ENCODE measurements at regions not wholly inside any gene's neighbourhood (a gene's known extent, or its start where the extent isn't known, plus 50 kb on each side); places are given as distances from the start of the nearest gene placed in this dataset.

DNA sequence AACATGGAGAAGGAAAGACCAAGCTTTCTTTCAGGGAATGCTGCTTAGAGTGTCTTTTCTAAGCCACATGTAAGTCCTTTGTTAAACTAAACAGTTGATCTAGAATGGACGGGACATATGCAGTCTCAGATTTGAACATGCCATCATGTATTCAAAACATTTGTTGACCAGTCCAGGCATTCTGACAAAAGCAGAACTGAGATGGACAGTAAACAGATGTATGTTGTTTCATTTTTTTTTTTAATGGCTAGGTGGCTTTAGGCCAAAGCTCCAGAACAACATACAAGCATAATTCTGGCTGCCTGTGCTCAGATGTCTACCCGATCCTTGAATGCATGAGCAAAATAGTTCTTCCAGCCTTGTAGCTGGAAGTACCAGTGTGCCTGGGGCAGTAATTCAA lies 1211.4 kb upstream of the FAM98A start:
- Histone ChIP-seq H3K4me3 (ENCODE audit: low read depth, low read length) (no peak overlapping the region), H3K36me3 (ENCODE audit: control insufficient read depth in 2 of 2, insufficient read depth in 1 of 2, low read length in 2 of 2) (no peaks in the 10 kb centered on the region), H3K4me1 (ENCODE audit: control insufficient read depth, insufficient read depth, low read length) (no peaks in the 10 kb centered on the region), H3K9me3 (ENCODE audit: control insufficient read depth, insufficient read depth, low read depth, low read length) (no peaks in the 10 kb centered on the region), H3K27ac (ENCODE audit: extremely low read depth, low read depth, low read length) (no peak overlapping the region)
- ChIA-PET POLR2A (no interaction called here), CTCF (interaction anchor here (0.7 kb wide), 1 partner anchor 791 kb away, joined by 4 read pairs; no protein-coding TSS in a partner anchor)
- TF ChIP-seq ZNF354C (tag by site-specific recombination; IDR thresholded peaks at IDR 0.05; ENCODE audit: borderline replicate concordance, low read depth) (no peak), ZNF626 (tag by site-specific recombination; IDR thresholded peaks at IDR 0.05) (no peak), ZNF114 (tag by site-specific recombination; IDR thresholded peaks at IDR 0.05) (no peak), ZNF335 (tag by site-specific recombination; conservative IDR thresholded peaks at IDR 0.05) (no peak)
- TF ChIP-seq, protein P1, sequence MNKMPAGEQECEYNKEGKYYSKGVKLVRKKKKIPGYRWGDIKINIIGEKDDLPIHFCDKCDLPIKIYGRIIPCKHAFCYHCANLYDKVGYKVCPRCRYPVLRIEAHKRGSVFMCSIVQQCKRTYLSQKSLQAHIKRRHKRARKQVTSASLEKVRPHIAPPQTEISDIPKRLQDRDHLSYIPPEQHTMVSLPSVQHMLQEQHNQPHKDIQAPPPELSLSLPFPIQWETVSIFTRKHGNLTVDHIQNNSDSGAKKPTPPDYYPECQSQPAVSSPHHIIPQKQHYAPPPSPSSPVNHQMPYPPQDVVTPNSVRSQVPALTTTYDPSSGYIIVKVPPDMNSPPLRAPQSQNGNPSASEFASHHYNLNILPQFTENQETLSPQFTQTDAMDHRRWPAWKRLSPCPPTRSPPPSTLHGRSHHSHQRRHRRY (tag by site-specific recombination; IDR thresholded peaks at IDR 0.05): no peak
- TF ChIP-seq, protein P2, sequence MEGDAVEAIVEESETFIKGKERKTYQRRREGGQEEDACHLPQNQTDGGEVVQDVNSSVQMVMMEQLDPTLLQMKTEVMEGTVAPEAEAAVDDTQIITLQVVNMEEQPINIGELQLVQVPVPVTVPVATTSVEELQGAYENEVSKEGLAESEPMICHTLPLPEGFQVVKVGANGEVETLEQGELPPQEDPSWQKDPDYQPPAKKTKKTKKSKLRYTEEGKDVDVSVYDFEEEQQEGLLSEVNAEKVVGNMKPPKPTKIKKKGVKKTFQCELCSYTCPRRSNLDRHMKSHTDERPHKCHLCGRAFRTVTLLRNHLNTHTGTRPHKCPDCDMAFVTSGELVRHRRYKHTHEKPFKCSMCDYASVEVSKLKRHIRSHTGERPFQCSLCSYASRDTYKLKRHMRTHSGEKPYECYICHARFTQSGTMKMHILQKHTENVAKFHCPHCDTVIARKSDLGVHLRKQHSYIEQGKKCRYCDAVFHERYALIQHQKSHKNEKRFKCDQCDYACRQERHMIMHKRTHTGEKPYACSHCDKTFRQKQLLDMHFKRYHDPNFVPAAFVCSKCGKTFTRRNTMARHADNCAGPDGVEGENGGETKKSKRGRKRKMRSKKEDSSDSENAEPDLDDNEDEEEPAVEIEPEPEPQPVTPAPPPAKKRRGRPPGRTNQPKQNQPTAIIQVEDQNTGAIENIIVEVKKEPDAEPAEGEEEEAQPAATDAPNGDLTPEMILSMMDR (tag by site-specific recombination; IDR thresholded peaks at IDR 0.05): no peak

DNA sequence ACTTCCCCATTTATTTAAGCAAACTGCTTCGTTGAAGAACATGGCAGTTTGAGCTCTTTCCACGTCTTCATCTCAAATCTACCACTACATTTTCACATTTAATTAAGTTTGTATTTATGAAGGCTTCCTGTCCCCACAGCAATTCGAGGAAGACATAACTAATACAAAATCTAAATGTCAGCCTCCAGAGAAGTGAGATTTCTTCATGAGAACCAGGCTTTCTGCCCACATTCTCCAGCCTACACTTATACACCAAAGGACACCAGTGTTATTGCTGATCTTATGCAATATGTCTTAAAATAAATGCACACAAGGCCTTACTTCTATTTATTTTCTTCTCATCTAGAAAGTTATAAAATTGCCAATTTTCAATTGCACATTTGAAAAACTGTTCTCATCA lies 1209.3 kb upstream of the FAM98A start:
- H3K36me3 ChIP-seq (ENCODE audit: control insufficient read depth in 2 of 2, insufficient read depth in 1 of 2, low read length in 2 of 2): no peaks in the 10 kb centered on the region
- H3K4me3 ChIP-seq (ENCODE audit: low read depth, low read length): no peak overlapping the region
- no peaks in the 10 kb centered on the region for H3K9me3 ChIP-seq (ENCODE audit: control insufficient read depth, insufficient read depth, low read depth, low read length)
- CTCF ChIA-PET: no interaction called here
- no peak overlapping the region for H3K27ac ChIP-seq (ENCODE audit: extremely low read depth, low read depth, low read length)
- POLR2A ChIA-PET: interaction anchor here (0.6 kb wide), 1 partner anchor 14 kb away, joined by 3 read pairs; no protein-coding TSS in a partner anchor
- H3K4me1 ChIP-seq (ENCODE audit: control insufficient read depth, insufficient read depth, low read length): no peaks in the 10 kb centered on the region
- TF ChIP-seq ZNF561 (tag by site-specific recombination; IDR thresholded peaks at IDR 0.05; ENCODE audit: borderline replicate concordance) (no peak), ZNF544 (tag by site-specific recombination; IDR thresholded peaks at IDR 0.05) (no peak), ZEB2 (tag by site-specific recombination; IDR thresholded peaks at IDR 0.05) (no peak), ZNF2 (tag by site-specific recombination; IDR thresholded peaks at IDR 0.05) (no peak), MEIS1 (CRISPR knock-in tag; IDR thresholded peaks at IDR 0.05; ENCODE audit: borderline replicate concordance) (no peak), ZNF202 (tag by site-specific recombination; IDR thresholded peaks at IDR 0.05; ENCODE audit: borderline replicate concordance) (no peak), ZNF214 (tag by site-specific recombination; IDR thresholded peaks at IDR 0.05; ENCODE audit: borderline replicate concordance) (no peak), ZNF664 (tag by site-specific recombination; IDR thresholded peaks at IDR 0.05) (no peak), ZNF292 (tag by site-specific recombination; IDR thresholded peaks at IDR 0.05; ENCODE audit: borderline replicate concordance, low read depth) (no peak), ZNF670 (tag by site-specific recombination; IDR thresholded peaks at IDR 0.05; ENCODE audit: low read depth) (no peak), ZNF623 (tag by site-specific recombination; IDR thresholded peaks at IDR 0.05) (no peak), TCF7L2 (IDR thresholded peaks at IDR 0.05; ENCODE audit: borderline replicate concordance, low read depth, low read length) (no peak), ZNF221 (tag by site-specific recombination; IDR thresholded peaks at IDR 0.05; ENCODE audit: borderline replicate concordance) (no peak), ZNF10 (tag by site-specific recombination; IDR thresholded peaks at IDR 0.05) (no peak), ZNF558 (tag by site-specific recombination; IDR thresholded peaks at IDR 0.05) (no peak), EGR2 (tag by site-specific recombination; IDR thresholded peaks at IDR 0.05; ENCODE audit: low read depth) (no peak), GFI1B (tag by site-specific recombination; IDR thresholded peaks at IDR 0.05) (no peak), ZNF37A (tag by site-specific recombination; IDR thresholded peaks at IDR 0.05) (no peak)
- TF ChIP-seq, protein P3, sequence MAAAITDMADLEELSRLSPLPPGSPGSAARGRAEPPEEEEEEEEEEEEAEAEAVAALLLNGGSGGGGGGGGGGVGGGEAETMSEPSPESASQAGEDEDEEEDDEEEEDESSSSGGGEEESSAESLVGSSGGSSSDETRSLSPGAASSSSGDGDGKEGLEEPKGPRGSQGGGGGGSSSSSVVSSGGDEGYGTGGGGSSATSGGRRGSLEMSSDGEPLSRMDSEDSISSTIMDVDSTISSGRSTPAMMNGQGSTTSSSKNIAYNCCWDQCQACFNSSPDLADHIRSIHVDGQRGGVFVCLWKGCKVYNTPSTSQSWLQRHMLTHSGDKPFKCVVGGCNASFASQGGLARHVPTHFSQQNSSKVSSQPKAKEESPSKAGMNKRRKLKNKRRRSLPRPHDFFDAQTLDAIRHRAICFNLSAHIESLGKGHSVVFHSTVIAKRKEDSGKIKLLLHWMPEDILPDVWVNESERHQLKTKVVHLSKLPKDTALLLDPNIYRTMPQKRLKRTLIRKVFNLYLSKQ (tag by site-specific recombination; IDR thresholded peaks at IDR 0.05; ENCODE audit: borderline replicate concordance): no peak

Measured in HEK293 (cell line).